CD14-positive monocyte (primary cell): ENCODE measurements at regions not wholly inside any gene's neighbourhood (a gene's known extent, or its start where the extent isn't known, plus 50 kb on each side); places are given as distances from the start of the nearest gene placed in this dataset.

Experiments
- DNase-seq, 3 donors: peaks; one replicate each; pipeline ENCODE4 v3.0.0-alpha.2; 2011 to 2022
- H2AFZ ChIP-seq: 2 replicates; pipeline ENCODE4 v1.6.0; 2012; ENCODE audit warnings: mild to moderate bottlenecking, low read depth, low read length, inconsistent platforms; ENCODE audit not compliant: insufficient read depth, poor library complexity, severe bottlenecking
- H3K27ac ChIP-seq, 2 donors: 1 replicate in 1 of 2; 2 replicates in 1 of 2; pipeline ENCODE4 v1.5.1; 2012 to 2013; ENCODE audit warnings: low read length in 2 of 2, control low read depth in 1 of 2, inconsistent platforms in 1 of 2, low read depth in 1 of 2, mild to moderate bottlenecking in 1 of 2
- H3K27me3 ChIP-seq, 2 donors: one replicate each; pipeline versions ENCODE4 v1.6.0 to v1.6.1; 2011 to 2013; ENCODE audit warnings: low read length in 2 of 2; ENCODE audit not compliant: control insufficient read depth in 2 of 2, insufficient read depth in 2 of 2
- H3K36me3 ChIP-seq, 2 donors: replicated peaks in 1 of 2; 1 replicate in 1 of 2; 2 replicates in 1 of 2; pipeline versions ENCODE4 v1.5.1 to v1.6.1; 2012 to 2013; ENCODE audit warnings: low read length in 2 of 2, control low read depth in 1 of 2, inconsistent platforms in 1 of 2, mild to moderate bottlenecking in 1 of 2; ENCODE audit not compliant: insufficient read depth in 2 of 2, control insufficient read depth in 1 of 2
- H3K4me1 ChIP-seq, 2 donors: 1 replicate in 1 of 2; 2 replicates in 1 of 2; pipeline versions ENCODE4 v1.5.1 to v1.6.1; 2012 to 2013; ENCODE audit warnings: low read length in 2 of 2, control low read depth in 1 of 2, inconsistent platforms in 1 of 2, mild to moderate bottlenecking in 1 of 2, moderate library complexity in 1 of 2; ENCODE audit not compliant: insufficient read depth in 2 of 2, control insufficient read depth in 1 of 2
- H3K4me2 ChIP-seq: replicated peaks from 2 replicates; pipeline ENCODE3; 2012; ENCODE audit warnings: low read length, moderate library complexity, mild to moderate bottlenecking; ENCODE audit not compliant: poor library complexity, severe bottlenecking; ENCODE audit errors: extremely low read depth
- H3K4me3 ChIP-seq, 3 experiments: fragments of 200-600 bp in 1 of 3; sonication (generic) in 1 of 3; replicated peaks in 1 of 3; 1 replicate in 2 of 3; 2 replicates in 1 of 3; pipeline ENCODE4 v1.5.1; 2011 to 2013; ENCODE audit warnings: low read length in 3 of 3, mild to moderate bottlenecking in 3 of 3, control low read depth in 2 of 3, low read depth in 2 of 3, inconsistent platforms in 1 of 3, moderate library complexity in 1 of 3
- H3K79me2 ChIP-seq: 2 replicates; pipeline ENCODE4 v1.6.0; 2012; ENCODE audit warnings: mild to moderate bottlenecking, control low read depth, inconsistent platforms, low read length, moderate library complexity; ENCODE audit not compliant: insufficient read depth
- H3K9ac ChIP-seq: 2 replicates; pipeline ENCODE4 v1.6.0; 2017; ENCODE audit warnings: low read length, mild to moderate bottlenecking; ENCODE audit not compliant: insufficient read depth, poor library complexity, severe bottlenecking
- H3K9me3 ChIP-seq, 2 donors: replicated peaks in 1 of 2; 1 replicate in 1 of 2; 2 replicates in 1 of 2; pipeline versions ENCODE4 v1.5.1 to v1.6.1; 2012 to 2013; ENCODE audit warnings: low read length in 2 of 2, control low read depth in 1 of 2; ENCODE audit not compliant: control insufficient read depth in 1 of 2, insufficient read depth in 1 of 2
- H4K20me1 ChIP-seq: 2 replicates; pipeline ENCODE4 v1.6.0; 2012; ENCODE audit warnings: mild to moderate bottlenecking, low read length, control low read depth, moderate library complexity; ENCODE audit not compliant: insufficient read depth
- H3K27ac Mint-ChIP-seq, 7 donors: one replicate each; pipeline ENCODE4 v1.8.0; 2020; ENCODE audit warnings: mild to moderate bottlenecking in 7 of 7, mixed read lengths in 7 of 7, moderate library complexity in 6 of 7, inconsistent platforms in 2 of 7
- H3K27me3 Mint-ChIP-seq, 3 donors: one replicate each; pipeline ENCODE4 v1.8.0; 2021 to 2022; ENCODE audit warnings: low read depth in 3 of 3, mild to moderate bottlenecking in 3 of 3, mixed read lengths in 3 of 3, moderate library complexity in 3 of 3, inconsistent platforms in 1 of 3
- H3K36me3 Mint-ChIP-seq, 2 donors: one replicate each; pipeline ENCODE4 v1.8.0; 2020; ENCODE audit warnings: mixed read lengths in 2 of 2, inconsistent platforms in 1 of 2, mild to moderate bottlenecking in 1 of 2
- H3K4me1 Mint-ChIP-seq: one replicate; pipeline ENCODE4 v1.8.0; 2020; ENCODE audit warnings: mild to moderate bottlenecking, mixed read lengths
- H3K4me3 Mint-ChIP-seq, 2 donors: one replicate each; pipeline ENCODE4 v1.8.0; 2020; ENCODE audit warnings: mild to moderate bottlenecking in 2 of 2, mixed read lengths in 2 of 2, moderate library complexity in 1 of 2
- H3K9me3 Mint-ChIP-seq, 7 donors: one replicate each; pipeline ENCODE4 v1.8.0; 2020 to 2022; ENCODE audit warnings: mixed read lengths in 7 of 7, mild to moderate bottlenecking in 6 of 7, moderate library complexity in 6 of 7, inconsistent platforms in 2 of 7
- WGBS: methylation state at CpG from one replicate; pipeline ENCODE4 v1.1.5; 2013; ENCODE audit warnings: missing lambda C conversion rate; ENCODE audit not compliant: insufficient coverage; 5-methylcytosine and 5-hydroxymethylcytosine counted together
- intact Hi-C, 2 donors: fragments of 100-400 bp; cut with micrococcal nuclease; formaldehyde crosslinking; loops; one replicate each; pipeline versions ENCODE4 v1.15.0 to v1.15.1; 2023
- TF ChIP-seq, protein P1 (sequence below): fragments of 200-600 bp; IDR thresholded peaks from one replicate; pipeline ENCODE4 v1.8.0; 2022; ENCODE audit warnings: antibody characterized with exemption, mild to moderate bottlenecking

DNA sequence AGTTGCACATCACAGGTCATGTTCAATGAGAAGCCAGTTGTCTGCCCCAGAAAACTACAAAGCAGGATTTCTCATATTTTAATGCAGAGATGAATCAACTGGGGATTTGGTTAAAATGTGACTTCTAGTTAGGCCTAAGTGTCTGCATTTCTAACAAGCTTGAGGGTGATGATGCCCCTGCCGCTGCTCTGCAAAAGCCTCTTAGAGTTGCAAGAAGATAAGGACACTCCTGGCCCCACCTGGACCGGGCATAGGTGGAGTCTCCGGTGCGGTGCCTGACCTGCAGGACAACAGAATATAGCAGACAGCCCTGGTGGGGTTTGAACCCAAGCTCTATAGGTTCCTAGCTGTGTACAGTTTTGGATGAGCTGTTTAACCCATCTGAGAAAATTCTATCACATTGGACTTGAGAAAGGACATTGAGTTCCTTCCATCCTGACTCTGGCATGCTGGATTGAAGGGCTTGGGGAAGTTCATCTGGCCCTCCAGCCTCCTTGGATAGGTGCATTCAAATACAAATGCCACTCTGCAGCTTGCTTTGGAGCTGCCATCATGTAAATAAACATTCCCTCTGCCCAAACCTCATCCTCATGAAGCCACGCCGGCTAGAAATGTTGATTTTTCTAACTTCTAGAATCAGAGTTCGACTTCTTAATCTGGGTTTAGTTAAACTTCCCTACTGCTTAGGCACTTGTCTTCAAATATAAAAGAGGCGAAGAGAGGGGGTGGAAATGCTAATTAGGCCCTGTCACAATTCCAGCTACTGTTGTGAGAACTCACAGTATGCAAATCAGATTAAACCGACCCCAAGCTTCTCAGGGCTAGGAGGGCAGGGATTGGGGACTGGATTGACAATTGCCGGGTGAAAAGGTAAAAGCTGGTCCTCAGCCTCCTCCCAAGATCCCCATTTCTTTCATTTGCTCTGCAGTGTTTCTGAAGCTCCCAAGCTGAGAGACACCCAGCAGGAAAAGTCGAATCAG lies 1225.6 kb downstream of the VRK1 start:
- no peak overlapping the region for H3K4me3 Mint-ChIP-seq
- H3K27me3 Mint-ChIP-seq = peaks cover 0 to 5% (median 2%) of the 10 kb centered on the region in 3 donors
- intact Hi-C loops = no loop called here
- DNase-seq = no peak
- no peak overlapping the region for H3K4me2 ChIP-seq
- H4K20me1 ChIP-seq = no peaks in the 10 kb centered on the region
- no peaks in the 10 kb centered on the region for H3K36me3 ChIP-seq
- no peaks in the 10 kb centered on the region for H3K4me1 ChIP-seq
- peaks cover 0 to 7% (median 2%) of the 10 kb centered on the region in 7 donors for H3K9me3 Mint-ChIP-seq
- TF ChIP-seq, protein P1, sequence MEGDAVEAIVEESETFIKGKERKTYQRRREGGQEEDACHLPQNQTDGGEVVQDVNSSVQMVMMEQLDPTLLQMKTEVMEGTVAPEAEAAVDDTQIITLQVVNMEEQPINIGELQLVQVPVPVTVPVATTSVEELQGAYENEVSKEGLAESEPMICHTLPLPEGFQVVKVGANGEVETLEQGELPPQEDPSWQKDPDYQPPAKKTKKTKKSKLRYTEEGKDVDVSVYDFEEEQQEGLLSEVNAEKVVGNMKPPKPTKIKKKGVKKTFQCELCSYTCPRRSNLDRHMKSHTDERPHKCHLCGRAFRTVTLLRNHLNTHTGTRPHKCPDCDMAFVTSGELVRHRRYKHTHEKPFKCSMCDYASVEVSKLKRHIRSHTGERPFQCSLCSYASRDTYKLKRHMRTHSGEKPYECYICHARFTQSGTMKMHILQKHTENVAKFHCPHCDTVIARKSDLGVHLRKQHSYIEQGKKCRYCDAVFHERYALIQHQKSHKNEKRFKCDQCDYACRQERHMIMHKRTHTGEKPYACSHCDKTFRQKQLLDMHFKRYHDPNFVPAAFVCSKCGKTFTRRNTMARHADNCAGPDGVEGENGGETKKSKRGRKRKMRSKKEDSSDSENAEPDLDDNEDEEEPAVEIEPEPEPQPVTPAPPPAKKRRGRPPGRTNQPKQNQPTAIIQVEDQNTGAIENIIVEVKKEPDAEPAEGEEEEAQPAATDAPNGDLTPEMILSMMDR = no peak
- H3K27me3 ChIP-seq = no peaks in the 10 kb centered on the region
- H3K27ac ChIP-seq = no peak overlapping the region
- H2AFZ ChIP-seq = no peak overlapping the region
- no peak overlapping the region for H3K27ac Mint-ChIP-seq
- no peaks in the 10 kb centered on the region for H3K9me3 ChIP-seq
- H3K4me3 ChIP-seq = no peak overlapping the region
- H3K36me3 Mint-ChIP-seq = no peaks in the 10 kb centered on the region
- H3K4me1 Mint-ChIP-seq = no peaks in the 10 kb centered on the region
- WGBS = 65% methylated on average over 2 of the region's 11 CpGs
- H3K79me2 ChIP-seq = no peaks in the 10 kb centered on the region
- no peak overlapping the region for H3K9ac ChIP-seq

DNA sequence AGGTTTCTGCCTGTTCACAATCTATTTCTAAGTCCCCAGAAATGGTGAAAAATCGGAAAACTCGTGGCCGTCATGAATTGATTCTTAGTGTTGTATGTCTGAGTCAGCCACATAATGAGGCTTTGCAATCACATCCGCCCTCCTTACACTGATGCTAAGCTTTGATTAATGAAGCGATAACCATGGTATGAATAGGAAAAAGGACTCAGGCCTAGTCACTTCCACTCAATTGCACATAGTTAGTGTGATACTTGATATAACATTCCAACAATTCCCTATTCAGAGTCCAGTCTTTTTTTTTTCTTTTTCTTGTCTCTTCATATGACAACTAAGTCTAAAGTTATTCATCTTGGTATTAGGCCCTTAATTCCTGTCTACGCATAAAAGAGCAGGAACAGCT lies 1231.0 kb downstream of the VRK1 start:
- Histone ChIP-seq H3K27me3 (no peaks in the 10 kb centered on the region), H4K20me1 (no peaks in the 10 kb centered on the region), H3K36me3 (no peaks in the 10 kb centered on the region), H3K9ac (no peak overlapping the region), H3K4me2 (no peak overlapping the region), H3K4me1 (no peaks in the 10 kb centered on the region), H3K79me2 (no peaks in the 10 kb centered on the region), H3K27ac (no peak overlapping the region), H3K4me3 (no peak overlapping the region), H3K9me3 (peaks cover 14 to 15% of the 10 kb centered on the region in 2 donors), H2AFZ (no peak overlapping the region)
- WGBS = 100% methylated on average over 1 of the region's 6 CpGs
- peaks cover 3 to 22% (median 11%) of the 10 kb centered on the region in 7 donors for H3K9me3 Mint-ChIP-seq
- peaks cover 0 to 7% (median 2%) of the 10 kb centered on the region in 3 donors for H3K27me3 Mint-ChIP-seq
- H3K27ac Mint-ChIP-seq = no peak overlapping the region
- H3K4me1 Mint-ChIP-seq = no peaks in the 10 kb centered on the region
- intact Hi-C loops = no loop called here
- TF ChIP-seq, protein P1 = no peak
- H3K36me3 Mint-ChIP-seq = no peaks in the 10 kb centered on the region
- DNase-seq = no peak
- H3K4me3 Mint-ChIP-seq = no peak overlapping the region
